ENCODE measurements at regions not wholly inside any gene's neighbourhood (a gene's known extent, or its start where the extent isn't known, plus 50 kb on each side); places are given as distances from the start of the nearest gene placed in this dataset.
A peak's percentile ranks its signal among the peaks of the same experiment; 100 is the strongest.

- no peak for TF ChIP-seq CTCF (IDR thresholded peaks at IDR 0.05; ENCODE audit: insufficient read depth, low read length, severe bottlenecking)
- DNase-seq (ENCODE audit: low read depth) (peak; percentile 88), FAIRE-seq (peak; percentile 50)
- Histone ChIP-seq H3K27me3 (ENCODE audit: control insufficient read depth, insufficient read depth, low read length) (no peaks in the 10 kb centered on the region), H3K4me3 (ENCODE audit: low read depth, low read length) (no peak overlapping the region), H3K36me3 (ENCODE audit: control insufficient read depth, insufficient read depth, low read length) (no peaks in the 10 kb centered on the region)
Measured at GRCh38 chr1:38117444-38117887, 70.9 kb upstream of the POU3F1 start.

- FAIRE-seq: no peak
- no peak for DNase-seq (ENCODE audit: low read depth)
- no peaks in the 10 kb centered on the region for H3K36me3 ChIP-seq (ENCODE audit: control insufficient read depth, insufficient read depth, low read length)
- no peaks in the 10 kb centered on the region for H3K27me3 ChIP-seq (ENCODE audit: control insufficient read depth, insufficient read depth, low read length)
- TF ChIP-seq CTCF (IDR thresholded peaks at IDR 0.05; ENCODE audit: insufficient read depth, low read length, severe bottlenecking): no peak
- H3K4me3 ChIP-seq (ENCODE audit: low read depth, low read length): no peak overlapping the region
Measured at GRCh38 chr1:38115682-38116202, 69.1 kb upstream of the POU3F1 start.

GRCh38 chr1:38115226-38115625 lies 68.6 kb upstream of the POU3F1 start:
- Histone ChIP-seq H3K27me3 (ENCODE audit: control insufficient read depth, insufficient read depth, low read length) (no peaks in the 10 kb centered on the region), H3K36me3 (ENCODE audit: control insufficient read depth, insufficient read depth, low read length) (no peaks in the 10 kb centered on the region), H3K4me3 (ENCODE audit: low read depth, low read length) (no peak overlapping the region)
- DNase-seq (ENCODE audit: low read depth) (no peak), FAIRE-seq (peak; percentile 36)
- TF ChIP-seq CTCF (IDR thresholded peaks at IDR 0.05; ENCODE audit: insufficient read depth, low read length, severe bottlenecking): no peak

- FAIRE-seq: no peak
- Histone ChIP-seq H3K36me3 (ENCODE audit: control insufficient read depth, insufficient read depth, low read length) (no peaks in the 10 kb centered on the region), H3K27me3 (ENCODE audit: control insufficient read depth, insufficient read depth, low read length) (no peaks in the 10 kb centered on the region), H3K4me3 (ENCODE audit: low read depth, low read length) (no peak overlapping the region)
- DNase-seq (ENCODE audit: low read depth): peak; percentile 60
- TF ChIP-seq CTCF (IDR thresholded peaks at IDR 0.05; ENCODE audit: insufficient read depth, low read length, severe bottlenecking): no peak
Measured at GRCh38 chr1:38114241-38115026, 67.8 kb upstream of the POU3F1 start.

GRCh38 chr1:38113159-38113666 lies 66.6 kb upstream of the POU3F1 start:
- no peak for TF ChIP-seq CTCF (IDR thresholded peaks at IDR 0.05; ENCODE audit: insufficient read depth, low read length, severe bottlenecking)
- H3K27me3 ChIP-seq (ENCODE audit: control insufficient read depth, insufficient read depth, low read length): no peaks in the 10 kb centered on the region
- no peak overlapping the region for H3K4me3 ChIP-seq (ENCODE audit: low read depth, low read length)
- H3K36me3 ChIP-seq (ENCODE audit: control insufficient read depth, insufficient read depth, low read length): no peaks in the 10 kb centered on the region
- DNase-seq (ENCODE audit: low read depth): no peak
- FAIRE-seq: no peak
